ENCODE measurements at regions not wholly inside any gene's neighbourhood (a gene's known extent, or its start where the extent isn't known, plus 50 kb on each side); places are given as distances from the start of the nearest gene placed in this dataset.

GRCh38 chr14:85437148-85437547 lies 92.8 kb upstream of the FLRT2 start:
- Mint-ChIP-seq H3K9me3 (peaks cover 4% of the 10 kb centered on the region), H3K4me1 (no peaks in the 10 kb centered on the region), H3K36me3 (ENCODE audit: low read depth) (no peaks in the 10 kb centered on the region), H3K4me3 (no peak overlapping the region), H3K27me3 (ENCODE audit: low read depth) (no peaks in the 10 kb centered on the region), H3K27ac (ENCODE audit: unreplicated experiment) (no peak overlapping the region)
- no peak for DNase-seq (ENCODE audit: low read depth, low spot score)
- TF ChIP-seq CTCF (conservative IDR thresholded peaks at IDR 0.05), result no peak

GRCh38 chr14:85438001-85438400 lies 91.9 kb upstream of the FLRT2 start:
- TF ChIP-seq CTCF (conservative IDR thresholded peaks at IDR 0.05), result no peak
- H3K27me3 Mint-ChIP-seq (ENCODE audit: low read depth), result no peaks in the 10 kb centered on the region
- DNase-seq (ENCODE audit: low read depth, low spot score), result no peak
- H3K9me3 Mint-ChIP-seq, result peaks cover 4% of the 10 kb centered on the region
- no peak overlapping the region for H3K27ac Mint-ChIP-seq (ENCODE audit: unreplicated experiment)
- H3K4me3 Mint-ChIP-seq, result no peak overlapping the region
- H3K4me1 Mint-ChIP-seq, result no peaks in the 10 kb centered on the region
- H3K36me3 Mint-ChIP-seq (ENCODE audit: low read depth), result no peaks in the 10 kb centered on the region

GRCh38 chr14:85438481-85438942 lies 91.4 kb upstream of the FLRT2 start:
- Mint-ChIP-seq H3K4me1 (no peaks in the 10 kb centered on the region), H3K27ac (ENCODE audit: unreplicated experiment) (no peak overlapping the region), H3K9me3 (peaks cover 4% of the 10 kb centered on the region), H3K27me3 (ENCODE audit: low read depth) (no peaks in the 10 kb centered on the region), H3K4me3 (no peak overlapping the region), H3K36me3 (ENCODE audit: low read depth) (no peaks in the 10 kb centered on the region)
- no peak for TF ChIP-seq CTCF (conservative IDR thresholded peaks at IDR 0.05)
- DNase-seq (ENCODE audit: low read depth, low spot score), result no peak

- no peak overlapping the region for H3K27ac Mint-ChIP-seq (ENCODE audit: unreplicated experiment)
- H3K9me3 Mint-ChIP-seq, result peaks cover 5% of the 10 kb centered on the region
- H3K36me3 Mint-ChIP-seq (ENCODE audit: low read depth), result no peaks in the 10 kb centered on the region
- no peak for TF ChIP-seq CTCF (conservative IDR thresholded peaks at IDR 0.05)
- no peaks in the 10 kb centered on the region for H3K4me1 Mint-ChIP-seq
- no peaks in the 10 kb centered on the region for H3K27me3 Mint-ChIP-seq (ENCODE audit: low read depth)
- no peak for DNase-seq (ENCODE audit: low read depth, low spot score)
- no peak overlapping the region for H3K4me3 Mint-ChIP-seq
These were observed 90.1 kb upstream of the FLRT2 start for GRCh38 chr14:85439696-85440328.

- no peaks in the 10 kb centered on the region for H3K36me3 Mint-ChIP-seq (ENCODE audit: low read depth)
- H3K27me3 Mint-ChIP-seq (ENCODE audit: low read depth), result no peaks in the 10 kb centered on the region
- H3K27ac Mint-ChIP-seq (ENCODE audit: unreplicated experiment), result no peak overlapping the region
- peaks cover 5% of the 10 kb centered on the region for H3K9me3 Mint-ChIP-seq
- TF ChIP-seq CTCF (conservative IDR thresholded peaks at IDR 0.05), result no peak
- H3K4me3 Mint-ChIP-seq, result no peak overlapping the region
- no peaks in the 10 kb centered on the region for H3K4me1 Mint-ChIP-seq
- no peak for DNase-seq (ENCODE audit: low read depth, low spot score)
These were observed 87.9 kb upstream of the FLRT2 start for GRCh38 chr14:85441909-85442643.
